ENCODE measurements at regions not wholly inside any gene's neighbourhood (a gene's known extent, or its start where the extent isn't known, plus 50 kb on each side); places are given as distances from the start of the nearest gene placed in this dataset.

DNA sequence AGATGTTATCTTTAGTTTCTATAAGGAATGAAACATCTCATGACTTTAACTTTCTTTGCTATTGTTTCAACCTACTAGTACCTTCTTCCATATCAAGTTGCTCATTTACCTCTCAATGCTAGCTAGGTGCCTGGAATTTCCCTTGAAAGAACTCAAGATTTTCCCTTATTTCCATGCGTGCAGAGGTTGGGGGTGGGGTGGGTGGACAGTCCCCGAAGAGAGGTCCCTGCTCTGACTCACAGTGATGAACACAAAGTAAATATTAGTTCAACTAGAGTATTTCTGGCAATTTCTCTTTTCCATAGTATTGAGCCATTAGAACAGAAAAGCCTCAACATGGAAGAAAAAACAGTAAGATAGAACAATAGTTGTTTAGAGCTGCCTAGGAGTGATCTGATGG, 239.0 kb upstream of the ZP4 start (continued):
- TF ChIP-seq ZC3H13 (CRISPR knock-in tag; IDR thresholded peaks at IDR 0.05) (no peak), MED8 (CRISPR knock-in tag; IDR thresholded peaks at IDR 0.05; ENCODE audit: insufficient replicate concordance) (no peak), CBFB (CRISPR knock-in tag; IDR thresholded peaks at IDR 0.05) (no peak)

DNA sequence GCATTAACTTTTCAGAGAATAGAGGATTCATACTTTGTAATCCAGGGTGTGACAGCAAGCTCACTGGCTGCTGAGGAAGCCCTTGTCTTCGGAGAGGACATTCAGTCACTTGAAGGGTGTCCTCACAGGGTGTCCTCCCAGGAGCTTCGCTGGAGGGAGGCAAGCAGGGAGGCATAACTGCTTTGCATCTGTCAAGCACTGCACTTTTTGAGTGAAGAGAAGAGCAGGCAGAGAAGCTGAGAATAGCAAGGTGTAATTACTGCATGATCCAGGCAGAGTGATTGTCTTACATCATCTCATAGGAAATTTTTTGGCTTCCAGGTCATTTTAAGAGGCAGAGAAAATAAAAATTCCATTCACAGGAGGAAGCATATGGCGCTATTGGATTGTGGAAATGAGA, 232.5 kb upstream of the ZP4 start:
- CTCF ChIA-PET (ENCODE audit: low intra/inter-chr PET ratio, low total read pairs), result no interaction called here
- no peak overlapping the region for H3K9ac ChIP-seq (ENCODE audit: insufficient read depth, low read depth, low read length)
- H3K27ac ChIP-seq (ENCODE audit: extremely low read length, insufficient read depth, low read length), result no peak overlapping the region
- no peaks in the 10 kb centered on the region for H3K27me3 ChIP-seq (ENCODE audit: control insufficient read depth in 1 of 2, insufficient read depth in 2 of 2, low read length in 2 of 2)
- H3K4me2 ChIP-seq (ENCODE audit: low read depth, low read length), result no peak overlapping the region
- no peaks in the 10 kb centered on the region for H4K20me1 ChIP-seq (ENCODE audit: insufficient read depth, low read length)
- TF ChIP-seq, protein P1, sequence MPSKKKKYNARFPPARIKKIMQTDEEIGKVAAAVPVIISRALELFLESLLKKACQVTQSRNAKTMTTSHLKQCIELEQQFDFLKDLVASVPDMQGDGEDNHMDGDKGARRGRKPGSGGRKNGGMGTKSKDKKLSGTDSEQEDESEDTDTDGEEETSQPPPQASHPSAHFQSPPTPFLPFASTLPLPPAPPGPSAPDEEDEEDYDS (CRISPR knock-in tag; IDR thresholded peaks at IDR 0.05), result no peak
- TF ChIP-seq CCDC6 (CRISPR knock-in tag; IDR thresholded peaks at IDR 0.05), result no peak
- no peak for TF ChIP-seq ZNF589 (CRISPR knock-in tag; conservative IDR thresholded peaks at IDR 0.05)
- TF ChIP-seq CREB1 (IDR thresholded peaks at IDR 0.05), result no peak
- TF ChIP-seq CREB1 (CRISPR knock-in tag; IDR thresholded peaks at IDR 0.05), result no peak
- TF ChIP-seq, protein P2, sequence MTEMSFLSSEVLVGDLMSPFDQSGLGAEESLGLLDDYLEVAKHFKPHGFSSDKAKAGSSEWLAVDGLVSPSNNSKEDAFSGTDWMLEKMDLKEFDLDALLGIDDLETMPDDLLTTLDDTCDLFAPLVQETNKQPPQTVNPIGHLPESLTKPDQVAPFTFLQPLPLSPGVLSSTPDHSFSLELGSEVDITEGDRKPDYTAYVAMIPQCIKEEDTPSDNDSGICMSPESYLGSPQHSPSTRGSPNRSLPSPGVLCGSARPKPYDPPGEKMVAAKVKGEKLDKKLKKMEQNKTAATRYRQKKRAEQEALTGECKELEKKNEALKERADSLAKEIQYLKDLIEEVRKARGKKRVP (CRISPR knock-in tag; IDR thresholded peaks at IDR 0.05), result no peak
- no peak for TF ChIP-seq ZNF546 (CRISPR knock-in tag; conservative IDR thresholded peaks at IDR 0.05)
- TF ChIP-seq ATF7 (IDR thresholded peaks at IDR 0.05), result no peak
- TF ChIP-seq ATF7 (CRISPR knock-in tag; IDR thresholded peaks at IDR 0.05), result no peak
- no peak for TF ChIP-seq ZNF652 (CRISPR knock-in tag; IDR thresholded peaks at IDR 0.05; ENCODE audit: borderline replicate concordance, low read depth)
- no peak for DNase-seq (ENCODE audit: low spot score)
- ATAC-seq, result no peak
- 0% methylated on average over 3 of the region's 3 CpGs for WGBS (ENCODE audit: low lambda C conversion rate)
- no peaks in the 10 kb centered on the region for H3K4me1 ChIP-seq (ENCODE audit: insufficient read depth, low read length)
- intact Hi-C loops (cut with micrococcal nuclease; ENCODE audit: unreplicated experiment), result no loop called here
- POLR2A ChIA-PET, result no interaction called here
- no peaks in the 10 kb centered on the region for H3K79me2 ChIP-seq (ENCODE audit: insufficient read depth, low read length)
- no peak overlapping the region for H2AFZ ChIP-seq (ENCODE audit: low read length)
- H3K4me3 ChIP-seq (replicated peaks in 1 of 3; ENCODE audit: insufficient read depth in 1 of 3, low read depth in 2 of 3, low read length in 3 of 3), result no peak overlapping the region
- no peaks in the 10 kb centered on the region for H3K36me3 ChIP-seq (replicated peaks in 1 of 2; ENCODE audit: control insufficient read depth in 1 of 2, insufficient read depth in 2 of 2, low read length in 2 of 2)
- in situ Hi-C loops (cut with HindIII; ENCODE audit: extremely low pct_ligation_motif_present, low pct_unique_long_range_greater_than_20kb), result no loop called here
- H3K9me3 ChIP-seq (ENCODE audit: low read length), result peaks cover 85% of the 10 kb centered on the region
- no TSS peak for BruUV-seq (replicated peaks)
- FAIRE-seq, result no peak
